ENCODE measurements at regions not wholly inside any gene's neighbourhood (a gene's known extent, or its start where the extent isn't known, plus 50 kb on each side); places are given as distances from the start of the nearest gene placed in this dataset.

- TF ChIP-seq CTCF (IDR thresholded peaks at IDR 0.05; ENCODE audit: extremely low read depth in 1 of 2, insufficient read depth in 1 of 2, low read depth in 1 of 2, low read length in 2 of 2): no peak
- no peak for TF ChIP-seq MAX (IDR thresholded peaks at IDR 0.05; ENCODE audit: insufficient read depth, insufficient read length)
These were observed 527.7 kb upstream of the WWC1 start for GRCh38 chr5:167763772-167764171.

Measured in endothelial cell of umbilical vein (primary cell).